ENCODE measurements at regions not wholly inside any gene's neighbourhood (a gene's known extent, or its start where the extent isn't known, plus 50 kb on each side); places are given as distances from the start of the nearest gene placed in this dataset.

GRCh38 chr1:31127266-31127665 is 61.7 kb upstream of the PUM1 start:
- no peak for DNase-seq

- no peak for DNase-seq
These were observed 57.2 kb upstream of the PUM1 start for GRCh38 chr1:31122741-31123140.

- DNase-seq, result peak; percentile 46
These were observed 56.7 kb upstream of the PUM1 start for GRCh38 chr1:31122101-31122735.

GRCh38 chr1:31120783-31121180 is 55.3 kb upstream of the PUM1 start:
- DNase-seq, result no peak

- DNase-seq, result no peak
These were observed 50.5 kb upstream of the PUM1 start for GRCh38 chr1:31116022-31116421.
